Esophagus squamous epithelium (tissue), 5 donors: ENCODE measurements at regions not wholly inside any gene's neighbourhood (a gene's known extent, or its start where the extent isn't known, plus 50 kb on each side); places are given as distances from the start of the nearest gene placed in this dataset.

Source experiments
- DNase-seq: peaks from one replicate; lab custom pipeline; 2025; lab: John Stamatoyannopoulos, UW
- H3K27ac ChIP-seq, 4 donors: fragments of 200-600 bp; sonication (generic); one replicate each; pipeline ENCODE4 v1.5.1; 2016 to 2019; ENCODE audit warnings: mild to moderate bottlenecking in 1 of 4
- H3K27me3 ChIP-seq, 4 donors: fragments of 200-600 bp; sonication (generic); 1 replicate in 3 of 4; 2 replicates in 1 of 4; pipeline versions ENCODE4 v1.5.1 to v1.6.0; 2017 to 2021; ENCODE audit warnings: antibody characterized with exemption in 1 of 4
- H3K36me3 ChIP-seq, 3 donors: fragments of 200-600 bp; sonication (generic); one replicate each; pipeline ENCODE4 v1.5.1; 2016 to 2019
- H3K4me1 ChIP-seq, 3 donors: fragments of 200-600 bp; sonication (generic); one replicate each; pipeline ENCODE4 v1.5.1; 2017 to 2019
- H3K4me3 ChIP-seq, 4 donors: fragments of 200-600 bp; sonication (generic); 1 replicate in 3 of 4; 2 replicates in 1 of 4; pipeline ENCODE4 v1.5.1; 2016 to 2019; ENCODE audit warnings: mild to moderate bottlenecking in 2 of 4, moderate library complexity in 1 of 4
- H3K9me3 ChIP-seq, 3 donors: fragments of 200-600 bp; sonication (generic); one replicate each; pipeline ENCODE4 v1.5.1; 2016 to 2019
- CTCF ChIP-seq, 6 experiments: fragments of 450-650 bp in 4 of 6; fragments of 200-600 bp in 2 of 6; sonication (generic) in 2 of 6; IDR thresholded peaks; one replicate each; pipeline ENCODE4 v1.5.1; 2016 to 2019; ENCODE audit warnings: antibody characterized with exemption in 6 of 6, mild to moderate bottlenecking in 4 of 6, moderate library complexity in 4 of 6
- POLR2A ChIP-seq, 4 donors: fragments of 450-650 bp; IDR thresholded peaks; one replicate each; pipeline ENCODE4 v1.6.1; 2017; ENCODE audit warnings: antibody characterized with exemption in 4 of 4, mild to moderate bottlenecking in 4 of 4, moderate library complexity in 3 of 4
- WGBS, 2 donors: methylation state at CpG; one replicate each; pipeline ENCODE4 v1.1.5; 2018; 5-methylcytosine and 5-hydroxymethylcytosine counted together
- intact Hi-C: fragments of 100-400 bp; cut with DNase I; formaldehyde crosslinking; loops from one replicate; pipeline ENCODE4 v1.15.0; 2022
- donor health status: DM: yes; HTN: yes; CAD: no.

GRCh38 chr3:167188592-167188991 is 191.5 kb downstream of the ZBBX start:
- Histone ChIP-seq H3K36me3 (no peaks in the 10 kb centered on the region), H3K4me1 (no peaks in the 10 kb centered on the region), H3K9me3 (no peaks in the 10 kb centered on the region), H3K27me3 (no peaks in the 10 kb centered on the region), H3K27ac (no peak overlapping the region), H3K4me3 (no peak overlapping the region)
- DNase-seq = no peak
- no peak for TF ChIP-seq CTCF (IDR thresholded peaks at IDR 0.05)
- TF ChIP-seq POLR2A (IDR thresholded peaks at IDR 0.05) = no peak
- intact Hi-C loops = no loop called here

- no peak for TF ChIP-seq POLR2A (IDR thresholded peaks at IDR 0.05)
- TF ChIP-seq CTCF (IDR thresholded peaks at IDR 0.05) = no peak
- Histone ChIP-seq H3K9me3 (no peaks in the 10 kb centered on the region), H3K4me1 (no peaks in the 10 kb centered on the region), H3K36me3 (no peaks in the 10 kb centered on the region), H3K4me3 (no peak overlapping the region), H3K27me3 (no peaks in the 10 kb centered on the region), H3K27ac (no peak overlapping the region)
- intact Hi-C loops = no loop called here
- DNase-seq = no peak
- 73 to 83% methylated on average over 2 of the region's 2 CpGs for WGBS, 2 donors
These were observed 192.9 kb downstream of the ZBBX start for GRCh38 chr3:167187221-167187620.

- intact Hi-C loops = no loop called here
- Histone ChIP-seq H3K36me3 (no peaks in the 10 kb centered on the region), H3K4me3 (no peak overlapping the region), H3K9me3 (no peaks in the 10 kb centered on the region), H3K27me3 (no peaks in the 10 kb centered on the region), H3K27ac (no peak overlapping the region), H3K4me1 (no peaks in the 10 kb centered on the region)
- 67 to 79% methylated on average over 2 of the region's 3 CpGs for WGBS, 2 donors
- TF ChIP-seq CTCF (IDR thresholded peaks at IDR 0.05) (no peak), POLR2A (IDR thresholded peaks at IDR 0.05) (no peak)
- DNase-seq = no peak
These were observed 195.6 kb downstream of the ZBBX start for GRCh38 chr3:167184511-167184910.

- H3K4me3 ChIP-seq = no peak overlapping the region
- no peak overlapping the region for H3K27ac ChIP-seq
- TF ChIP-seq POLR2A (IDR thresholded peaks at IDR 0.05) = no peak
- TF ChIP-seq CTCF (IDR thresholded peaks at IDR 0.05) = no peak
- DNase-seq = no peak
- H3K36me3 ChIP-seq = no peaks in the 10 kb centered on the region
- no peaks in the 10 kb centered on the region for H3K4me1 ChIP-seq
- WGBS, 2 donors = 75 to 85% methylated on average over 1 of the region's 1 CpG
- peaks cover 0 to 5% (median 0%) of the 10 kb centered on the region in 3 donors for H3K9me3 ChIP-seq
- intact Hi-C loops = no loop called here
- H3K27me3 ChIP-seq = no peaks in the 10 kb centered on the region
These were observed 207.7 kb downstream of the ZBBX start for GRCh38 chr3:167172377-167172776.

- Histone ChIP-seq H3K4me3 (no peak overlapping the region), H3K27me3 (no peaks in the 10 kb centered on the region), H3K9me3 (no peaks in the 10 kb centered on the region), H3K27ac (no peak overlapping the region), H3K36me3 (no peaks in the 10 kb centered on the region), H3K4me1 (no peaks in the 10 kb centered on the region)
- DNase-seq = no peak
- TF ChIP-seq CTCF (IDR thresholded peaks at IDR 0.05) (no peak), POLR2A (IDR thresholded peaks at IDR 0.05) (no peak)
- intact Hi-C loops = no loop called here
- WGBS, 2 donors = 70 to 72% methylated on average over 2 to 3 of the region's 3 CpGs
These were observed 212.6 kb downstream of the ZBBX start for GRCh38 chr3:167167491-167167890.
